Anterior cingulate cortex (tissue), 58 donors: ENCODE measurements at regions not wholly inside any gene's neighbourhood (a gene's known extent, or its start where the extent isn't known, plus 50 kb on each side); places are given as distances from the start of the nearest gene placed in this dataset.
"Not testable (repeated sequence)": the region's sequence is repeated elsewhere in the genome, so short reads cannot be mapped to it uniquely, and the experiment has no call there.

ENCODE experiments used
- DNase-seq, 58 donors: peaks; one replicate each; lab custom pipeline; 2025; lab: John Stamatoyannopoulos, UW

DNA sequence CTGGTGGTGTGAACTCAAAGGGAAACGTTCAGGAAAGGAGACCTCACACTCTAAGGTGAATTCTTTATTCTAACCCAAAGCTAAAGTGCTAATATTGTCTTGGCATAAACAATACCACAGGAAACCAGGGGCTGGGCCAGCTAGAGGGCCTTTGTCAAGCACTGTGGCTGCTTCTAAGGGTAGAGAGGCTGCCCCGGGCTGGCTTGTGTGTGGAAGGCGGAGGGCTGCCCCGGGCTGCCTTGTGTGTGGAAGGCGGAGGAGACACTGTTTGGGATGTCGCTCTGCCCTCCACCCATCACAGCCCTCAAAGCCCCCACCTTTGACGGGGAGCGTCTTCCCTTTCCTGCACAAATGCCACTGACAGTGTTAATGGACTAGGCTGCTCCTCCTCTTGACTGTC is 216.8 kb downstream of the TOMM20 start:
- no peak for DNase-seq

DNA sequence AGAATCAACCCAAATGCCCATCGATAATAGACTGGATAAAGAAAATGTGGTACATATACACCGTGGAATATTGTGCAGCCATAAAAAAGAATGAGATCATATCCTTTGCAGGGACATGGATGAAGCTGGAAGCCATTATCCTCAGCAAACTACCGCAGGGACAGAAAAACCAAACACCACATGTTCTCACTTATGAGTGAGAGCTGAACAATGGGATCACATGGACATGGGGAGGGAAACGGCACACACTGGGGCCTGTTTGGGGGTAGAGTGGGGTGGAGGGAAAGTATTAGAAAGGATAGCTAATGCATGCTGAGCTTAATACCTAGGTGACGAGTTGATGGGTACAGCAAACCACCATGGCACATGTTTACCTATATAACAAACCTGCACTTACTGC is 217.5 kb downstream of the TOMM20 start:
- not testable (repeated sequence) for DNase-seq

DNA sequence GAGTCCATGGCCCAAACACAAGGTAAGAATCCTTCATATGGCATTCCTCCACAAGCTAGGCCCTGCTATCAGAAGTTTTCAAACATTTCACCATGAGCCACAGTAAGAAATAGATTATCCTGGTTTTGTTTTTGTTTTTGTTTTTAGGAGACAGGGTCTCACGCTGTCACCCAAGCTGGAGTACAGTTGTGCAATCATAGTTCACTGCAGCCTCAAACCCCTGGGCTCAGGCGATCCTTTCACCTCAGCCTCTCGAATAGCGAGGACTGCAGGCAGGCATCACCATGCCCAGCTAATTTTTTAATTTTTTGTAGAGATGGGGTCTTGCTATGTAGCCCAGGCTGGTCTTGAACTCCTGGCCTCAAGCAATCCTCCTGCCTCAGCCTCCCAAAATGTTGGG is 218.8 kb downstream of the TOMM20 start:
- DNase-seq, result no peak

DNA sequence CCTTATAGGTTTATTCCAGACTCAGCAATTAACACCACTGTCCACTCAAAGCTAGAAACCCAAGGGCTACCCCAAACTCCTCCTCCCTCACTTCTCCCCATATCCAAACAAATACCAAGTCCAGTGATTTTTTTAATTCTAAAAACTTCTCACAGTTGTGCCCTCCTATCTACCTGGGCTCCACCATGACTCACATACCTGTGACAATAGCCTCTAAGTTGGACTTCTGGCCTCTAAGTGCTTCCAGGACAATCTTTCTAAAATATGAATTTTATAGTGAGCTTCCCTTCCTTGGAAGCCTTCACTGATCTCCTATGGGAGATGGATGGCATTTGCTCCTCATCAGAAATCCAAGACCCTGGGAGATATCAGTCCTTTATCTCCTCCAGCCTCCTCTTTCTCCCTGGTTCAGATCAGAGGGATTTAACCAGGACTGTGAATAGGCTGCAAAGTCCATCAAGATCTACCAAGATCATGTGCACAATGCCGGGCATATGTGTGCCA is 219.3 kb downstream of the TOMM20 start:
- no peak for DNase-seq

DNA sequence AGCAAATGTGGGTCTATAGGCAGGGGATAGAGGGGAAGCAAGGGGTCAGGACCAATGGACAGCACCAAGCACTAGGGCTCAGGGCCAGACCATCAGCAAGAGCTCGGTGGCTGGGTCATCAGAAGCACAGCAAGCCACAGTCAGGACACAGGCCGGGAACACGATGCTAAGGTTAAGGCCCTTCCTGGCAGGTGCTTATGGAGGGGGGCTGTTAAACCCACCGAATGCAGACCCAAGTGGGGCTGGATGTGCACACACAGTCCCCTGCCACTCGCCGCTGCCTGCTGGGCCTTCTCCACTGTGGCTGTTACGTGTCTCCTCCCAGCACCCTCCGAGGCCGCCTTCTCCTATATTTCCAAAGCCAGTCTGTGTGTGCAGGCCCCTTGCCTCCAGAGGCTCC is 220.1 kb downstream of the TOMM20 start:
- DNase-seq, result no peak

DNA sequence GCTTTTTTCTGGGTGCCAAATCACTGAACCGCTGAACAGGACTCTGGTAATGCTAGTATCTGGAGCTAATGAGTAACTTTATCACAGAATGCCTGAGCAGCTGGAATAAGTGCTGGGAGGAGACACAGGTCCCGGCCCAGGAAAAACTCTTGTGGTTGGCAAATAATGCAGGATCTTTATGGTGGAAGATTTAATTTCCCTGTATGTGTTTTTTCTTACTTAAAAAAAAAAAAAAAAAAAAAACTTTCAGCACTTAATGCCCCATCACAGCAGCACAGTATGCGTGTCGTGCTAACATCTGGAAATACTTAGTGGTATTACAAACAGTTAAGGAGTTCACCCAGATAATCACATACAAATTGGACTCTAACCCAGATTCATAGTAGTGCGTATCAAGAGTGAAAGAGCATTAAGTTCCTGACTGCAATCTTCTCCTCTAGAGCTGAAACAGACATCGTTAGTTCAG is 220.7 kb downstream of the TOMM20 start:
- DNase-seq, result no peak

DNA sequence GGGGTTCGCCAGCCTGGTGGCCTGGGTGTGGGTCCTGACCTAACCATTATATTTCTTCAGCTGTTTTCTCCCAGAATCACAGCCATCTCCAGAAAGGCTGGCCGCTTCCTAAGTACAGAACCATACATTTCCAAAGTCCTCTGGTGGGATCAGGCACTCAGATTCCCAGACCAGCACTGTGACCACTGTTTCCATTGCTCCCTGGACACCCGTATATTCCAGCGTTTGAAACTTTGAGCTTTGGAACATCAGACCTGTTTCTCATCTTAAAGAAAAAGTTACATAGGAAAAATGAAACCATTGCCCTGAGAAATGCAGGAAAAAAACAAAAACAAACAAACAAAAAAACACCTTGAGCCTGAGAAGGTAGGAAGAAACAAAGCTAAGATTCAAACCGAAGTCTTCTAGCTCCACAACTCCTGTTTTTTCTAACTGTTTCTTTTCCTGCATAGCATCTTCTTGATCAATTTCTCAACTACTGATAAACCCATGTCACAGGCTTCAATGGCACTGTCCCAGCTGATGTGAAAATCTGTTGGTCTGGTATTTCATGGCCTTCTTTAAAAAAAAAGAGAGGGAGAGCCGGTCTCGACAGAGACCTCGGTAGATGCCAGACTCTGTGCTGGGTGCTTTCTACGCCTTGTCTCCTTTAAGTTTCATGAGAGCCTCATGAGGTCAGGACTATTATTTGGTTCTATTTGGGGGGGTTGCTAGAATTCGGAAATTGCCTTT is 221.3 kb downstream of the TOMM20 start:
- DNase-seq, result no peak

DNA sequence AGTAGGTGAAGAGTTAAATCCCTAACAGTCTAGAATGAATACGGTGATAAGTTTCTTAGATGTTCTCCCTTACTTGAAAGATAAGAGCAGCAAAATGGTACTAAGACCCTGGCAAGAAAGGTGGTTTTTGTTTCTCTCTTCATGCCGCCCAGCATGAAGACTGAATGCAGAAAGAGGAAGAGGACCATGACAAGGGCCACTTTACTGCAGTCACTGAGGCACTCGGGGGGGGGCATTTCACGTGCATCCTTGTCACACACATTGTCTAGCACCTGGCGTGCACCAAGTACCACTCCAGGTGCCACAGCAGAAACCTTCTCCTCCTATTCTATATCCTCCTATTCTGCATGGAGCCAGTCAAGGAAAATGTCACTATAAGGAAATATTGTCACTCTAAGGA is 222.0 kb downstream of the TOMM20 start:
- DNase-seq, result no peak

DNA sequence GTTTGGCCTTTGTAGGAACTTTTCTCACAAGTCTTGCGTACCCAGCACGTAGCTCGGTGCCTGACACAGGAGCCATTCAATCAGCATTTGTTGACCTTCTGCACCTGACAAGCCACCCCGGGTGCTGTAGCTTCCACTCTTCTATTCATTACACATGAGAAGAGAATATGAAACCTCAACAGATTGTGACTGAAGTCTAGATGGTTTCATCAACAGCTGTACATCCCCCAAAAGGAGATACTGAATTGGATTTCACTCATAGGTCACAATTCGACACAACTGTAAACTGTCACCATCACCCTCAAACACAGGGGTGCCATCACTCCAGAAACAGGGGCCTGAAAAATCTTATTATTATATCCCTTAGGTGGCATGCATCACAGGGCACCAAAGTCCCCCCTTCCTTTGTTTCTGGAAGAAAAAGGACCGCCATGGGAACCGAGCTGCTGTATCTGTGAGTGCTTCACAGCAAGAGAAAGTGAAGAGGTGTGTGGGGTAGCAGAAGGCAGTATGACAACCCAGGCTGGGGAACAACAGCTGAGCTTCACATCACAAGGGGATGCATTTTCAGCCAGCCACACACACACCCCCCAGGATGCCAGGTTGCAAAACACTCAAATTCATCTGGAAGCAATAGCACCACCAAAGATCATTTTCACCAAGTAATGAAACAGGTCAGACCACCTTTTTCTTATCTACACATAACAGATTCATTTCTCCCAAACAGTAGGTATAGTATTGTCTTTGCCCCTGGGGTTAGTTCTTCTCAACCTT is 225.7 kb downstream of the TOMM20 start:
- DNase-seq, result no peak

DNA sequence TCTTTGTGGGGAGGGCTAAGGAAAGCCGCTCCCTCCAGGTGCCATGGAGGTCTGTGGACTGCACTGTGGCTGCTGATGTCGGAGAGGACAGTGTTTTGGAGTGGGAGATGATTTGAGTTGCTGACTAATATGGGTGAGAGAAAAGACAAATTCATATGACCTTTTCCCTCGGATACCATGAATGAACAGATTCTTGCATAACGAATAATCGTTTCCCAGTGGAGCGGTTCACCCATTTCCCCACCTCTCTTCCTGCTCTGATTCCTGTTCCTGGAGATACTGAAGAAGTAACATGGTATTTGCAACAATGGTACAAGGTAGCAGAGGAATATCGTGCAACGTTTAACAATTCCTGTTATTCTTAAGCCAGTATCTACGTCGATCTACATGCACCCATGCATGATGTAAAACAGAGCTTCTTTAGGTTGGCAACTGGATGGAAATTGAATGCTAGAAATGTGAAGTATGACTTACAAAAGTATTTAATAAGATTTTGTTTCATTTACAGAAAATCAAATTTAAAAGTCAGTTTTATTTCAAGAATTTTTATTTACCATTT is 227.1 kb downstream of the TOMM20 start:
- DNase-seq, result no peak

DNA sequence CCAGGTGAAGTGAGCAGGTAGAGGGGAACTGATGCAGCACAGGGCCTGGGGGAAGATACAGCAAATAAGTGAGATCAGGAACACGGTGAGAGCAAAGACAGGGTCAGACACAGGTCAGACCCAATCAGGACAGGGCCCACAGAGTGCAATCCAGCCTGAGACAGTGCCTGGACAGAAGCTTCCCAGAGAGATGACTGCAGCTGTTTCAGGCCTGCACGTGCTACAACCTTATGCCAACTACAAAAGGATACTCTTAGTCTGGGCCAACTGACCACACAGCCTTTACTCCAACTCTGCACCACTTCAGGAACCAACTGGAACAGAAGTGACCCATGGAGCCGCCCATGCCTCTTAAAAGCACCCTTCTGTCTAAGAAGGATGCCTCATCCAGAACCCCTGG is 228.0 kb downstream of the TOMM20 start:
- no peak for DNase-seq

DNA sequence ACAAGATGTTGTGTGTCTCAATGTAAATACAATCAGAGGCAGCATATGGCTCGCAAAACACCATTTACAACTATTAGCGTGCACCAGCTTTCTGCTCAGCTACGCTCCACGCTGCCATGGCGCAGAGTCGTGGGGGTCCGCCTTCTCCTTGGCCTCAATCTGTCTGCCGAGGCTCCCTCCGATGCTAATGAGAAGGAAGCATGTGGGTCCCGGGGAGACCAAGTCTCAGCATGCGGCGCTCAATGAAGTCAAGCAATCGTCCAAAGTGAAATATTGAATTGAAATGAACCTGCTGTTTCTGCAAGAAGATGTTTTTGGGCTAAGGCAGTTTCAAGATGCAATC is 228.9 kb downstream of the TOMM20 start:
- DNase-seq, result no peak

DNA sequence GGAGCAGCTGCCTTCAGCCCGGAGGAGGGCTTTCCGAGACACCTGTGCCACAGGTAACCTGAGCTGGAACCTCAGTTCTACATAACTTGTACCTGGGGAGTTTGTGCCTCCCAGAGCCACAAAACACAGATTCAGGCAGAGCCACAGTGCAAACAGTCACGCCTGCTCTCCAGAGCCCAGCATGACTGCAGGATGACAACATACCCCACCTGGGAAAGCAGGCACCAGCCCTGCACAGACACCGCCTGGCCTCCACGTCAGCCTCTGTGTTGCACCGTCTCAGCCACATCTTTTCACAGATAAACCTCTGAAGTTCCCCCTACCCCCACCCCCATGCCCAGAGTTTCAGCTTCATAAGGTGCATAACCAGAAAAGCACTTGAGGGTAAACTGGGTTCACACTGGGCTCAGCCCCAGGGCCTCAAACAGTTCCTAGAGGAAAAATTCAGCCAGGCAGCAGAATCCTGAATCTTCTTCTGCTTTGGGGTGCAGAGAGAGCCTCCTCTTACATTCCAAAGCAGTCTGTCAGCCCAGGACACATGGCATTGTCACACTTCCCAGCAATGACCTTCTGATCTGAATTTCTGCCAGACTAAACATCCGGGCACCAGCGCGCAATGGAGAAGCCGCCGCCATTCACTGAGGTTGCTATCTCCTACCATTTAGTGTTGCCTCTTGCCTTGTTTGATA is 229.5 kb downstream of the TOMM20 start:
- no peak for DNase-seq

DNA sequence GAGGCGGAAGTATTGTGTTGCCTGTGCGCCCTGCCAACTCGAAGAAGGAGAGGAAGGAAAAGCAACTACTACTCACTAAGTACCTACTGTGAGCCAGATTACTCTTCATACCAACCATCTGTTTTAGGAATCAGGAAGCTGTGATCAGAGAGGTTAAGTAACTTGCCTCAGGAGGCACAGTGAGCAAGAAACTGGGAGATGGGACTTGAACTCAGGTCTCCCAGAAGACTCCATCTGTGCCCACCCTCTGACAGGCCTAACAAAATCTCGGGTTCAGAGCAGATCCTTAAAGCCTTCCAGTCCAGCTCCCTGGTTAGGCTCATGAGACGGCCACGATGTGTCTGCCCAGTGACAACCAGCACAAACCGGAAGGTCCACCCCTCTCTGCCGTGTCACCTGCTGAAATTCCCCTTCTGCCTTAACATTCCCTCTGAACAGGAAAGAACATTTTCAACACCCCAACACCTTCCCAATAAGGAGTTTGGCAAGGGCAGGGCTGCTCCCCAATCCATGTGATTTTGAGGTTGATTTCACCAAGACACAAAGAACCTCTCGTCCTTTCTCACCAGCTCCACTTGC is 230.1 kb downstream of the TOMM20 start:
- no peak for DNase-seq

DNA sequence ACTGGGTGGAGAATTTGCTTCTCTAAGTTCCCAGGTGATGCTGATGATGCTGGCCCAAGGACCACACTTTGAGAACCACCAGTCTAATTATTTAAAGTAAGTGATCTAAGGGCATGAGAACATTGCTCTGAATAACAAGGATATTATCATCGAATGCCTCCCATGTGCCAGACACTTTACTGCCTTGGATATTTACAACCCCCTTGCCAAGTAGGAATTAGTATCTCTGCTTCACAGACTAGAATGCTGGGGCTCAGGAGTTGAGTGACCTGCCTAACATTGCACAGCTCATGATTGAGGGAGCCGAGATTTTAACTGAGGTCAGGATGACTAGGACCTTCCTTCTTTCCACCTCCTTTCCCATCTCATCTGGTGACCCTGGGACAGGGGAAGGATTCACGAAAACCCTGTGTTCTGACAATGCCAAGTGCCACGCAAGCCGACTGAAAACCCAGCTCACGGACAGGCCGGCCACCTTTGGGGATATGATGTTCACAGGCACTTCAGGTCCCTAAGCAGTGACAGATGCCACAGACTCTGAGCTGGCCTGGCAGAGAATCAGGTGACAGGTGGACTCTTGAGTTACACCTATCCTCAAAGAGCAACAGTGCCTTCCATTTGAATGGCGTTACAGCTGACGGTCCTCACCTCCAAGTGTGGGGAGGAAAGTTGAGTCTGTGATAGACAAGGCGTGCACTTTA is 230.7 kb downstream of the TOMM20 start:
- DNase-seq, result no peak

DNA sequence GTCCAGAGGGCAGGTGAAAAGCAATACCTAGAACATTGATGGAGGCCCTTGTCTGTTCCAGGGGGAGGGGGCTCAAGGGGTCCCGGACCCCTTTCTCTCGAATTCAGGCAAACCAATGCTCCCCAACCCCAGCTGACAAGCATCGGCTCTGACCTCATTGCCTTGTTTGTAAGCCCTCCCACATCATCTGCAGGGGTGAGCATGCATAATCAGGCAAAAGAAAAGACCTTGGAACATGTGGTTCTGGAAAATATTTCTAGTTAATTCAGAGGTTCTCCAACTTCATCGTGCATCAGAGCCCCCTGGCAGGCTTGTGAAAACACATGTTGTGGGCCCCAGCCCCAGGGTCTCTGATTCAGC is 231.3 kb downstream of the TOMM20 start:
- DNase-seq, result no peak

DNA sequence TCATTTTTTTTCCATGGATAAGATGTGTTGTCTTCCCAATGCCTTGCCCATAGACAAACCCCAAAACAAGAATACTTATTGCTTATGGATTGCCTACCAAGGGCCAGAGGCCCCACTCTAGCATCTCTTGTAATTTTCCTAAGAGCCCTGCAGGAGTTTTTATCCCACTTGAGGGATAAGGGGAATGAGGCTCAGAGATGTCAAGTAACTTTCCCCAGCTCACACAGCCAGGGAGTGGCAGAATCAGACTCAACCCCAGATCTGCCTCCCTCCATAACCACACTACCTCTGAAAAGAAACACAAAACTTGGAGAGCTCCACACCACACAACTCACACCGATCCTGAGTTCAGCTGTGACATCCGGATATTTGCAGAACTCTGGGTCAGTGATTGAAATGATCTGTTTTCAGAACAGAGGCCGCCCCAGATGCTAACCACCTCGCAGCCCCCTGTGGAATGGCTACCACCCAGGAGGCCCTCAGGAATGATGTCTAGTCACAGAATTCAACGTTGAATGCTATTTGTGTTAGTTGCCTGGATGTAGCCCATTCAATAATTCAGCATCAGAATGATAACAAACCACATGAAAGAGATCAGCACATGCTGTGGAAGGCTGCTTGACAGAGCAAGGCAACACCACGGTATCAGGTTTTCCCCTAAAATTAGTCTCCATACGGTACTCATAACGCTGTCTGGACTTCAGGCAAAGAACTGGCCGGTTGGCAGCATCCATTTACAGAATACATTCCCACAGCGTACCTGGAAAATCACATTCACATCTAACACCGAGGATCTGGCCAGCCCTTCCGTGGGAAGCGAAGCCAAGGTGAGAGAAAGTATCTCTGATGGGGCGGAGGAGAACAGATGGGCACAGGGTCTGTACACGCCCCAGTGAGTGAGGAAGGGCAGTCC is 231.9 kb downstream of the TOMM20 start:
- no peak for DNase-seq

DNA sequence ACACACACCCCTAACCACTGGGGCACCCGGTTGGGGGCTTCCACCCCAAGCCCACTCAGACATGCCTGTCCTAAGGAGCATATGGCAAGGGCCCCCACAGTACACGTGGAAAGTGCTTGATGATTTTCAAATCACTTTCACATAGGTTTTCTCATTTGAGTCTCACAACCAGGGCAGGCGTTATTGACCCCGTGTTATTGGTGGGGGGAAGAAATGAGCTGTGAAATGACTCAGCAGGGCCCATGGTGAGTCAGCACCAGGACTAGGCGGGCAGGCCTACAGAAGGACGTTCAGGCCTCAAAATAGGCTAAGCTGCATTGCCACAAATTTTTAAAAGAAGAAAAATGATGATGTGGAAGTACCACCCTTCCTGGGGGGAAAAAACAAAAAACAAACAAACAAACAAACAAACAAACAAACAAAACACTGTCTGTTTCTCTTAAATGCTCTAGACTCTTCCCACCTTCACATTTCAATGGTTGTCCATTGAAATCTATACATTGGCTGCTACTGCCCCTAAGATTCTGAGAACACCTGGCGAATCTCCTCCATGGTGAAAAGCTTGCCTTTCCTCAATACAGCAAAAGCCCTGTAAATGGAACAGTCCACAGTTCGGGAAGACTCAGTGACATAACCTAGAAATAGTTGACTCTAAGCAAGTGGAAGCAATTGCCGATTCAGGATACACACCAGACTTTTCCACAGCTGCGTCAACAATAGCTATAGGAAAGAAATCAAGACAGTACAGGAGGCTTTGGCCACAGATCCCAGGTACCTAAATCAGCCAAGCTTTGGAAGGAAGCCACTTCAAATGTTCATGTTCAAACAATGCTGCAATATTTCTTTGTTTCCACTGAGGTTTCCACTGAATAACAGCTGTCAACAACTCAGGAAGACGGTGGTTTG is 234.7 kb downstream of the TOMM20 start:
- DNase-seq, result no peak
